CD4-positive, alpha-beta T cell treated with Interleukin-15 for 4 hours (primary cell): ENCODE measurements at regions not wholly inside any gene's neighbourhood (a gene's known extent, or its start where the extent isn't known, plus 50 kb on each side); places are given as distances from the start of the nearest gene placed in this dataset.
"Not testable (repeated sequence)": the region's sequence is repeated elsewhere in the genome, so short reads cannot be mapped to it uniquely, and the experiment has no call there.

Experiments used
- DNase-seq: peaks from one replicate; pipeline ENCODE4 v3.0.0-alpha.2; 2020; ENCODE audit warnings: low spot score

DNA sequence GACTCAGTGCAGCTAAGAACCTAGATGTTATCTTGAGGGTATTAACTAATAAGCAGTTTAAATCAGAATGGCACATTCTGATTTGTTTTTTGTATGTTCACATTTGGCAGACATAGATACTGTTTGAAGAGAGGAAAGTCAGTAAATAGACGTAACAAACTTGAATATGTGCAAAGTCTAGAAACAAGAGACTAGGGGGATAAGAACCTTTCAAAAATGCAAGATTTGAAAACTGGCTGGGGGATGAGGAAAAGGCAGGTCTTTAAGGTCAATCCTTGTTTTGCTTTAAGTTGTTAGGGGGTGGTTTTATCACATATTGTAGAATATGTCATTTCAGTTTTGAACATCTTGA is 136.5 kb downstream of the ZNF92 start:
- DNase-seq, result not testable (repeated sequence)

DNA sequence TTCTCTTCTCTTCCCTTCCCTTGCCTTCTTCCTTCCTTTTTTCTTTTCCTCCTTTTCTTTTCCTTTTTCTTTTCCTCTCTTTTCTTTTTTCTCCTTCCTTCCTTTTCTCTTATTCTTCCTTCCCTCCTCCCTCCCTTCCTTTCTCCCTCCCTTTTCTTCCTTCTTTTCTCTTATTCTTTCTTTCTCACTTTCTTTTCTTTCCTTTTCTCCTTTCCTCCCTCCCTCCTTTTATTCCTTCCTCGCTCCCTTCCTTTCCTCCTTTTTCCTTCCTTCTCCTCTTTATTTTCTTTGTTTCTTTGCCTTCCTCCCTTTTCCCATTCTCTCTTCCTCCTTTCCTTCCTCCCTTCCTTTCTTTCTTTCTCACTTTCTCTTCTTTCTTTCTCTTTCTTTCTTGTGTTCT is 146.1 kb downstream of the ZNF92 start:
- DNase-seq, result not testable (repeated sequence)

DNA sequence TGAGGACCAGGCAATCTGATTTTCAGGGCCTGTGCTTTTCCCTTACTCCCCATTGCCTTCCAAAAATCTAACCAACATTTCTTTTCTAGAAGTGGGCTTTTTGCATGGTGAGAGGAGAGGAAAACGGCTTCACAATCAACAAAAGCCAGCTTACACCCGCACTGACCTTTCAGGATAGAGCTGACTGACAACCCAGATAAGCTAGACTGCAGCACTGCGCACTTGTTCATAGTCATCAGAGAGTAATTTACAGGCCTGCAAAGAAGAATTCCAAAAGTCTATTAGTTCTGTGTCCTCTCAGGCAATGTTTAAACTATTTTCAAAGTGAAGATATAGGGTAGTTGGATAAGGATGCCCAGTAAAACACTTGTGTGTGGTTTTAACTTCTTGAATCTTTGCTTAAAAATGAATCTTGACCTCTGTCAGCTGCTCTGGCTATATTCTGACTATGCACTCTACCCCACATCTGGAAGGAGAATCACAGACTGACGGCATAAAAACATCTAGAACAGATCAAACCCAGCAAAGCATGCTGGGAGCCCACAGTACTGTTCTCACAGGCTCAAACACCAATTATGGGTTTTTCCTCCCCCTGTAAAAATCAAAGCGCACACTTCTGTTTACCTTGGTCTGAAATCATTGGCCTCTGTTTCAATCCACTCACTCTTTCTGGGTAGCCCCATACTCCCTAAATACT is 172.0 kb downstream of the ZNF92 start:
- DNase-seq, result not testable (repeated sequence)

DNA sequence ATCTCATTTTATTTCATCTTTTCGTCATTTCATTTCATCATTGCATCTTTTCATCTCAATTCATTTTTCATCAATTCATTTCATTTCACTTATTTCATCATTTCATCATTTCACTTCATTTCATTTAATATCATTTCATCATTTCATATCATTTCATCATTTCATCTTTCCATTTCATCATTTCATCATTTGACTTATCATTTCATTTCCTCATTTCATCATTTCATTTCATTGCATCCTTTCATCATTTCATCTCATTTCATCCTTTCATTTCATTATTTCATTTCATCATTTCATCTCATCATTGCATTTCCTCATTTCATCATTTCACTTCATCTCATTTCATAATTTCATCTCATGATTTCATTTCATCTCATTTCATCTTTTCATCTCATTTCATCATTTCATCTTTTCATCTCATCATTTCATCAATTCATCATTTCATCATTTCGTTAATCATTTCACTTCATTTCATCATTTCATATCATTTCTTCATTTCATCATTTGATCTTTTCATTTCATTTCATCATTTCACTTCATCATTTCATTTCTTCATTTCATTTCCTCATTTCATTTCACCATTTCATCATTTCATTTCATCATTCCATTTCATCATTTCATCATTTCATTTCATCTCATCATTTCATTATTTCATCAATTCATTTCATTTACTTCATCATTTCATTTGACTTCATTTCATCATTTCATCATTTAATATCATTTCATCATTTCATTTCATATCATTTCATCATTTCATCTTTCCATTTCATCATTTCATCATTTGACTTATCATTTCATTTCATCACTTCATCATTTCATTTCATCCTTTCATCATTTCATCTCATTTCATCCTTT is 176.2 kb downstream of the ZNF92 start:
- not testable (repeated sequence) for DNase-seq

DNA sequence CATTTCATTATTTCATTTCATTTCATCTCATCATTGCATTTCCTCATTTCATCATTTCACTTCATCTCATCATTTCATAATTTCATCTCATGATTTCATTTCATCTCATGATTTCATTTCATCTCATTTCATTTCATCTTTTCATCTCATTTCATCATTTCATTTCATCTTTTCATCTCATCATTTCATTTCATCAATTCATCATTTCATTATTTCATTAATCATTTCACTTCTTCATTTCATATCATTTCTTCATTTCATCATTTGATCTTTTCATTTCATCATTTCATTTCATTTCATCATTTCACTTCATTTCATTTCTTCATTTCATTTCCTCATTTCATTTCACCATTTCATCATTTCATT is 176.8 kb downstream of the ZNF92 start:
- DNase-seq, result not testable (repeated sequence)

DNA sequence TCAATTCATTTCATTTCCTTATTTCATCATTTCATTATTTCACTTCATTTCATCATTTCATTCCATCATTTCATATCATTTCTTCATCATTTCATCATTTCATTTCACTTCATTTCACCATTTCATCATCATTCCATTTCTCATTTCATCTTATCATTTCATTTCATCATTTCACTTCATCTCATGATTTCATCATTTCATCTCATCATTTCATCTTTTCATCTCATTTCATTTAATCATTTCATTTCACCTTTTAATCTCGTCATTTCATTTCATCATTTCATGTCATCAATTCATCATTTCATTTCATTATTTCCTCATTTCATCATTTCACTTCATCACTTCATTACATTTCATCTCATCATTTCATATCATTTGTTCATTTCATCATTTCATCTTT is 177.4 kb downstream of the ZNF92 start:
- DNase-seq, result not testable (repeated sequence)

DNA sequence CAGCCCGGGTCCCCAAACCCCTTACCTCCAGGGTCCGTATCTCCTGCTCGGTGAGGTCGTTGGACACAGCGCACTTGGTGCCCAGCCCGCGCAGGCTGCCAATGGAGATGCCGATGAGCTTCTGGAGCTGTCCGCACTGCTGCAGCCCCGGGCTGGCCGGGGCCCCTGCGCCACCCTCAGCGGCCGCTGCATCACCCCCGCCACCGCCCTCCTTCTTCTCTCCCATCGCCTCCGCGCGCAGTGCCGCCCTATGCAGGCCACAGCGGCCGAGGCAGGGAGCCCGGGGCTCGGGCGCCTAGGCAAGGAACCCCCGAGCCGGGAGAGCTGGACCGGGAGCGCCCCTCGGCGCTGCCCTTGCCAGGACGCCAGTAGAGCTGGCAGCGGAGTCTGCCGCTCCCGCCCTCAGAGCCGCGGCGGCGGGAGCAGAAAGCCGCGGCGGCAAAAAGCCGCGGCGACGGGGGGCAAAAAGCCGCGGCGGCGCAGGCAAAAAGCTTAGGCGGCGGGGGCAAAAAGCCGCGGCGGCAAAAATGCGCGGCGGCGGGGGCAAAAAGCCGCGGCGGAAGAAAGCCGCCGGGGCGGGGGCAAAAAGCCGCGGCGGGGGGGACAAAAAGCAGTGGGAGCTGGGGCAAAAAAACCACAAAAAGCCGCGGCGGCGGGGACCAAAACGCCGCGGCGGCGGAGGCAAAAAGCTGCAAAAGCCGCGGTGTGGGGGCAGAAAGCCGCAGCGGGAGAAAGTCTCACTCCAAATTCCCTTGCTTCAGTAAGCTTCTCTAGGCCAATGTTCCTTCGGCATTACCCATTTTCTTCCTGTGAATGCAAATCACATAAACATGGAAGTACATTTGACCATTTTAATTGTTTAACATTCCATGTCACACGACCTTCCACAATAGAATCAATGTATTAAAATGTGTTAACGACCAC is 181.2 kb downstream of the ZNF92 start:
- not testable (repeated sequence) for DNase-seq

DNA sequence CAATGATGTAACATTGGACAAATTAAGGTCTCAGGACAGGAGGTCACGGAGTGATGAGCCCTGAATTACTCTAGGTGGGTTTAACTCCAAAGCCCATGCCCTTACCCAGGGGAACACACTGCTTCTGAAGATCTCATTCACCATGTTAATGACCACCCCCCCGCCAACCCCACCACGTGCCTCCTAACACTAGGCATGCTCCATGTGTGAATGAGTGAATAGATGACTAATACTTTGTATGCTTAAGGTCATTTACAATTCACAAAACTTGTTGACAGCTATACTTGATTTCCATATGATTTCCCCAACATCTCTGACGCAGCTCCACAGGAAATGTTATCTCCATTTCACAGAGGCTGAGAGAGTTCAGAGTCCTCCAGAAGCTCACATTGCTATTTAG is 184.9 kb downstream of the ZNF92 start:
- DNase-seq, result not testable (repeated sequence)

DNA sequence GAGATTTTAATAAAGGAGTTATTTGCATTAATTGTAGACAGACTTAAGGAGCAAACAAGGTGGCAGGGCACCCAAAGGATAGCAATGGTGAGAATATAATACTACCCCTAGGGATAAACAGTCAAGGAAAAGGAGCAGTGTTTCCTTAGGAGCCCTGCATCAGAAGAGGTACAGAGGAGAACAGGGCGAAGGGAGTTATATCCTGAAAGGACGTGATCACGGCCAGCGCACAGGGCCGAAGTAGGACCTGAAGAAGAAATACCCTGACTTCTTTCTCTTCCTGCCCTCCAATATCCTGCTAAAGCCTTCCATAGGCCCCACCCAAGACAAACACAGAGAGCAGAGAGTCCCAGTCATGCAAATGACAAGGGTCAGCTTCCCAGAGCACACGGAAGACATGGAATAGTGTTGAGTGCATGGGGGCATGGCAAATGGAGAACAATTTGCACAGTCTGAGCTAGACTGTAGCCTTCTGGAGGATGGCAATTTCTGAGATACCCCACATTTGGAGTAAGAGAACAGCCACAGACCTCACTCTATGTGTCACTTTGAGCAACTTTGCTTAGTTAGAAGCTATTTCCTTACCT is 188.2 kb downstream of the ZNF92 start:
- DNase-seq, result not testable (repeated sequence)

DNA sequence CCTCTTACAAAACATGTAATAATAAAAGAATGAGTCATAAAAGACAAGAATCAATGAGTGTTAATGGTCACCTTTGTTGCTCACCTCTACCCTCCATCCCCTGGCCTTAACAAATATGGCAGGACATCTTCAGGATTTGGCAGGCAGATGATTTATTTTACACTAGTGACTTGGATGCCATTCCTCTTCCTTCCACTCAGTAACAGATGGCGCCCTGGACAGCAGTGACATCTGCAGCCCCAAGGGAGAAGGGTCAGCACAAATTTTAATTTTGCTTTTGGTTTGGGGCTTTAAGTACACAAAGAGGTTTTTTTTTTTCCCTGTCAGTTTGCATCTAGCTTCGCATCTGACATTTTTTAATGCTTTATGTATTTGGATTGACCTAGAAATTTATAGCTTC is 188.9 kb downstream of the ZNF92 start:
- not testable (repeated sequence) for DNase-seq

DNA sequence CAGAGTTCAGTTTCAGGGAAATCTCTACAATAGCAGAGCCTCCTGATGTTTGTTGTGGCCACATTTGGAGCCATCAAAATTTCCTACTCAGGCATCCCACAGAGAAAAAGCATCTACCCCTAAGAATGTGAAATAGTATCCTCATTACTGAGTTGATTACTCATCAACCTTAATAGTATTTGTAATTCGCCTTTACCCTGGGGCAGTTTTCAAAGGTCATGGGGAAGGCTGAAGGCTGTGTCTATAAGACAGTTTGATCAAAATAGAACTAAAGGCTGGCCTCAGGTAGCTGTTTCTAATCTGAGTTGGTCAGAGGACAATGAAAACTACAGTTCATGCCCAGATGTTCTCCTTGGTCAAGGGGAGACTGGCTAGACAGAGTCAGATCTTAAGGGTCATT is 189.7 kb downstream of the ZNF92 start:
- DNase-seq, result not testable (repeated sequence)

DNA sequence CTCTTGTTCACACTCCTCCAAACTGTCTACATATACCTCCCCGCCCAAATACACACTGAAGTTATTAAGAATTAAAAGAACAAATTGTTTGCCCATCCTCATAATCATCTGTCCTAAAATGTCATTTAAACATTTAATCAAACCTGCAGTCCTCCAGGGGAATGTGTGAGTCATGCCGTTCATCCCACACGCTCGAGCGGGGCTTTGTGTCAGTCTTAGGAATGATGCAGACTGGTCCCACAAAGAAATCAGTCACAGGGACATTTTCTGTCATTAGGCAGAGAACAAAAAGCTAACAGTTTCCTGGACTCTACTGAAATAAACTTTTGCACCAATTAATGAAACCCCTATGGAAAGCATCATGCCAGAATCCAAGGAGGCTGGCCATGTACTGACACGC is 194.6 kb downstream of the ZNF92 start:
- DNase-seq, result not testable (repeated sequence)

DNA sequence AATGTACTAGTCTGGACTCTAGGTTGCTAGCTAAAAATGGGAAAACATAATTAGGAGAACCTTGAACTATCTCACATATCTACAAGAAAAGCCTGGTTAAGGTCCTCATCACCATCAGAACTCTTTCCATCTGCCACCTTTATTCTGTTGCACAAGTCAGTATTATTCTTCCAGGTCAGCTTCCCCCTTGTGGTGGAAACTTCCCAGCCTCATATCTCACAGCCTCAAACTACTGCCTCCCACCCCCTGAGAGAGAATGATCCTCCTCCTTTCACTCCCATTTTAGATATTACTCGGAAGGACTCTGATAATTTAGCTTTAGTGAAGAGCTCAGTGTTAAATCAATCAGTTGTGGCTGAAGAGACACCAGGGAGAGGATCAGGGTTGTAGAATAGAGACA is 197.3 kb downstream of the ZNF92 start:
- not testable (repeated sequence) for DNase-seq

DNA sequence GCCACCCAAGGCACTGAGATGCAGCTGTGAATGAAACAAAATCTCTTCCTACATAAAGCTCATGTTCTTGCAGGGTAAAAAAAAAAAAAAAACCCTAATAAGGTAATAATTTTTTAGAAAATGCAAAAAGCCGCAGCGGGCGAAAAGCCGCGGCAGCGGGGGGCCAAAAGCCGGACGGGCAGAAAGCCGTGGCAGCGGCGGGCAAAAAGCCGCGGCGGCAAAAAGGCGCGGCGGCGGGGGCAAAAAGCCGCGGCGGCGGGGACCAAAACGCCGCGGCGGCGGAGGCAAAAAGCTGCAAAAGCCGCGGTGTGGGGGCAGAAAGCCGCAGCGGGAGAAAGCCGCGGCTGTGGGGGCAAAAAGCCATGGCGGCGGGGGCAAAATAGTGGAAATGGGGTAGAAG is 198.9 kb downstream of the ZNF92 start:
- not testable (repeated sequence) for DNase-seq

DNA sequence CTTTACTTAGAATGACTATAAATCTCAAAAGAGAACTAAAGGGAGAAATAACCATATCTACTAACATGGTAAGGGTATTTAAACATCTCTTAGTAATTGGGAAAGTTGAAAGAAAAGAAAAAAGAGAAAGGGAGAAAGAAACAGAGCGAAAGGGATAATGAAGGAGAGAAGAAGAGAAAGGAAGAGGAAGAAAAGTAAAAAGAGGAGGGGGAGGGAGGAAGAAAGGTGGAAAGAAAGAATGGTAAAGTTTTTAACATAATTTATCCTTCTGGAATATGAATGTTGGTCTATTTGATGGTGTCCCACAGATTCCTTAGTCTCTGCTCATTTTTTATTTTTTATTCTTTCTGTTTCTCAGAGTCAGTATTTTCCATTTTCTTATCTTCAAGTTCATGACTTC is 202.7 kb downstream of the ZNF92 start:
- not testable (repeated sequence) for DNase-seq

DNA sequence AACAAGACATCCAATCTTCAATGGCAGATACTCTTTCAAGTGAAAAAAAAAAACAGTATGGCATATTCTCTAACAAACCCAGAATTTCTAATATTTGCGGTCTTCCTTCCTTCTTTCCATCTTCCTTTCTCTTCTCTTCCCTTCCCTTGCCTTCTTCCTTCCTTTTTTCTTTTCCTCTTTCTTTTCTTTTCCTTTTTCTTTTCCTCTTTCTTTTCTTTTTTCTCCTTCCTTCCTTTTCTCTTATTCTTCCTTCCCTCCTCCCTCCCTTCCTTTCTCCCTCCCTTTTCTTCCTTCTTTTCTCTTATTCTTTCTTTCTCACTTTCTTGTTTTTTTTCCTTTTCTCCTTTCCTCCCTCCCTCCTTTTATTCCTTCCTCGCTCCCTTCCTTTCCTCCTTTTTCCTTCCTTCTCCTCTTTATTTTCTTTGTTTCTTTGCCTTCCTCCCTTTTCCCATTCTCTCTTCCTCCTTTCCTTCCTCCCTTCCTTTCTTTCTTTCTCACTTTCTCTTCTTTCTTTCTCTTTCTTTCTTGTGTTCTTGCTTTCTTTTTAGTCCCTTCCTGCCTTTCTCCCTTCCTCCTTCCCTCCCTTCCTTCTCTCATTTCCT is 209.0 kb downstream of the ZNF92 start:
- DNase-seq, result not testable (repeated sequence)

DNA sequence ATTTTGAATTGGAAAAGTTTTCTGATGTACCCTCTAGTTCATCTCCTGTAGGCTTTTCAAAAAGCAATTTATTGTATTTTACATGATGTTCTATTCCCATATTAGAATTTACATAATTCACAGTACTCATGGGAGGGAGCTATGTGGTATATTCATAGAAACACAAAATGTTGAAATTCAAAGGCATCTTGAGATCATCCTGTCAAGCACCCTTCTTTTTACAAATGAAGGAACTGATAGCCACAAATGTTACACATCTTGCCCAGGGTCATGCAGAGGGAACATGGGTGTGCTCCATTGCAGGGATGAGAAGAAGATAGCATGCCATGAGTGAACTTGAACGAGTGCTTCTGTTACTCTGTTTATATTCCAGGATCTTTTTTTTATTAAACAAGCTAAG is 228.8 kb downstream of the ZNF92 start:
- not testable (repeated sequence) for DNase-seq

DNA sequence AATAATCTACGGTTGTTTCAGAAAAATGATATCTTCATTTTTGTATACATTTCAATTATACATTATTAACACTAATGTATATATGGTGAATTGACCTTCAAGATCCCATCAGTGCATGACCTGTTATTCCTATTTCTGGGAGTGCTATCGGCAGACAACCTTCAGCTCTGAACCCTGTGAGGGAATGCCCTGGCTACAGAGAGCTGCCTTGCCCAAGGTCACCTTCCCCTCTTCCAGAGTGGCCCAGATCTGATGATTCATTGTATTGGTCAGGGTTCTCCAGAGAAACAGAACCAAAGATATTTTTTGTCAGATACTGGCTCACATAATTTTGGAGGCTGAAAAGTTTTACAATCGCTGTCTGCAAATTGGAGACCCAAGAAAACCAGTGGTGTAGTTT is 235.5 kb downstream of the ZNF92 start:
- DNase-seq, result no peak

DNA sequence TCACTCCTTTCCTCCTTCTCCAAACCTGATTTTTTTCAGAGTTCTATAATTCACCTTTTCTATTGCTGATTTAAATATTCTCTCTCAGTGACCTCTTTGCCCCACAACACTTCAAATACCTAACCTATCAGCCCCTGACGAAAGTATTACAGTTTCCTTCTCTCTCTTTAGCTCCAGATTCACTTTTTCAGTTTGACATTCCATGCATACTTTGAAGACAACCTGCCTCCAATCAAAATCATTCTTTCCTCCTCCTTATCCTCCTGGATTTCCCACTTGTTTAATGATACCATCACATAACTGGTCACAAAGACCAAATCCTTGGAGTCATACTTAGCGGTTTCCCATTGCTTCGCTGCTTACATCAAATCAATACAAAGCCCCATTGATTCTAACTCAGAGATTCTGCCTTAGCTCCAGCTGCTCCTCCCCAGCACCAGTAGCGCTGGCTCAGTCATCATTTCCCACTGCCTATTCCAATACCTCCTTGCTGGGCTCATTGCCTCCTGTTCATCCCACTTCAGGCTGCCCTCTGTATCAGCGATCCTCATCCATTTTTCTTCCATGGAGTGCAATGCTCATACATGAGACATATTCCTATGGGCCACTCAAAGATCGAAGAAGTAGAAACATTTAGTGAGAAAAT is 240.1 kb downstream of the ZNF92 start:
- DNase-seq, result not testable (repeated sequence)

DNA sequence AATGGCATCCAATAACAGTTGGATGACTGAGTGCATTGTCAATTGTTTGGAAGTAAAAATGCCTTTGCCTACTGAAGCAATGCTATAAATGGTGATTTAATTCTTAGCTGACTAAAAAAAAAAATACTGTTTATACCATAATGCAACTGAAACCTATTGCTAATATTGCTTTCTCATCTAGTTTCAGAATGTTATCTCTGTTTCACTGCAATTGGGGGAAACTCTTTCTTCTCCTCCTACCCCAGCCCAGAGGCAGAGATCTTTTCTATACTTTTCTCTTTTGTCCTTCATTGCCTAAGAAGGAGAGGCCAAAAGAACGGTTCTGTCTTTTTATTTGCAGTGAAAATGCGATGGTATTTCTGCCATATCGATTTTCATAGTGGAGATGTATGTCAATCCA is 242.5 kb downstream of the ZNF92 start:
- DNase-seq, result not testable (repeated sequence)

DNA sequence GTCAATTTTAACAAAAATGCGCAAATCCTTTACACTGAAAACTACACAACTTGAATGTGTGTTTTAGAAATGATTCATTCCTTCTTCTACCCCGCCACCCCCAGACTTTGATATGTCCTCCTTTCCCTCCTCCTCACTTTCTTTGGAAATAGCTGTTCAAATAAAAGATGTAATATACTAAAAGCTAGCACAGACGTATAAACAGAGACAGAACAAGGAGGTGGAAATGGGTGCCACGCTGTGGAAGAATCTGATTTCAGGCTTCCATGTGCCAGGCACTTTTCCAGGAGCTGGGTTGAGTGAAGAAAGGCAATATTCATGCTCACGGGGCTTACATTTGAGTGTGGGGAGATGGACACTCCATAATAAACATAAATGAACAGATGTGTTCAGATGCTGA is 246.6 kb downstream of the ZNF92 start:
- not testable (repeated sequence) for DNase-seq
